ENCODE measurements at regions not wholly inside any gene's neighbourhood (a gene's known extent, or its start where the extent isn't known, plus 50 kb on each side); places are given as distances from the start of the nearest gene placed in this dataset.

DNA sequence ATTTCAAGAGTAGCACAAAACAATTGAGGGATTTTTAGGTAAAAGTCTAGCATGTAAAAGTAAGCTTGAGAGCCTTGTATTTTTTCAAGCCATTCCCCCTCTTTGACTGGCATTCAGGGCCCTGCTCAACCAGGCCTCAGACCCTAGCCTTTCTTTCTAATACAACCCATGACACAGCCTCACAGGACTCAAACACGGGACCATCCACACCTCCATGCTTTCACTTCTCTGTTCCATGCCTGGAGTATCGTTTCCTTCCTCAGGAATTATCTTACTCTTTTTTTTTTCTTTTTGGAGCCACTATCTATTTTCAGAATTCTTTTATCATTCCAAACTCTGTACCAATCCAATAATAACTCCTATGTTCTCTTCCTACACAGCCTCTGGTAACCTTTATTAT lies 560.2 kb upstream of the CLINT1 start:
- H3K4me3 ChIP-seq (ENCODE audit: low read depth, poor library complexity, severe bottlenecking), result no peak overlapping the region
- TF ChIP-seq POLR2A (IDR thresholded peaks at IDR 0.05) (no peak), CTCF (IDR thresholded peaks at IDR 0.05) (no peak)
- DNase-seq (ENCODE audit: low spot score in 2 of 2), result no peak
- WGBS, 2 donors, result 80 to 82% methylated on average over 2 of the region's 2 CpGs
- intact Hi-C loops (cut with DNase I; ENCODE audit: low total_unique reads), result no loop called here

DNA sequence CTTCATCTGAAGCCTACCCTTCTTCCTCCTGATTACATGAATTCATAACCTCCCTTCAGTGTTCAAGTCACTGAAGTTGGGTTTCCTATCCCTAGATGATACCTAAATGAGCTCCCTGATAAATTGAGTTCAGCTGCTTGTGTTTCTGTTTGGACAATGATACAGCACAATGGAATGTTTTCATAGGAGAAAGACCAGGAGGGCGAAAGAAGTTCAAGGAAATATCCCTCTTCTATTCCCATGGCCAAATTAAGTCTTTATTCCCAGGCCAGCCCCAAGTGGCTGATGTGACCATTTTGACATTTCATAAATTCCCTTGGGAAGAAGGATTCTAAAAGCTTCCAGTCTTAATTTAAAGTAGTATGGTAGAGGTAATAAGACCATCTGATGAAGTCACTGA lies 555.8 kb upstream of the CLINT1 start:
- intact Hi-C loops (cut with DNase I; ENCODE audit: low total_unique reads), result no loop called here
- no peak overlapping the region for H3K4me3 ChIP-seq (ENCODE audit: low read depth, poor library complexity, severe bottlenecking)
- no peak for DNase-seq (ENCODE audit: low spot score in 2 of 2)
- TF ChIP-seq POLR2A (IDR thresholded peaks at IDR 0.05) (no peak), CTCF (IDR thresholded peaks at IDR 0.05) (no peak)
- WGBS, 2 donors, result 54 to 69% methylated on average over 1 of the region's 1 CpG

GRCh38 chr5:158414333-158414762 lies 555.4 kb upstream of the CLINT1 start:
- DNase-seq (ENCODE audit: low spot score in 2 of 2), result peak in 1 of 2 donors; percentile 62
- TF ChIP-seq POLR2A (IDR thresholded peaks at IDR 0.05) (no peak), CTCF (IDR thresholded peaks at IDR 0.05) (no peak)
- H3K4me3 ChIP-seq (ENCODE audit: low read depth, poor library complexity, severe bottlenecking), result no peak overlapping the region
- 72 to 80% methylated on average over 3 of the region's 3 CpGs for WGBS, 2 donors
- intact Hi-C loops (cut with DNase I; ENCODE audit: low total_unique reads), result no loop called here

DNA sequence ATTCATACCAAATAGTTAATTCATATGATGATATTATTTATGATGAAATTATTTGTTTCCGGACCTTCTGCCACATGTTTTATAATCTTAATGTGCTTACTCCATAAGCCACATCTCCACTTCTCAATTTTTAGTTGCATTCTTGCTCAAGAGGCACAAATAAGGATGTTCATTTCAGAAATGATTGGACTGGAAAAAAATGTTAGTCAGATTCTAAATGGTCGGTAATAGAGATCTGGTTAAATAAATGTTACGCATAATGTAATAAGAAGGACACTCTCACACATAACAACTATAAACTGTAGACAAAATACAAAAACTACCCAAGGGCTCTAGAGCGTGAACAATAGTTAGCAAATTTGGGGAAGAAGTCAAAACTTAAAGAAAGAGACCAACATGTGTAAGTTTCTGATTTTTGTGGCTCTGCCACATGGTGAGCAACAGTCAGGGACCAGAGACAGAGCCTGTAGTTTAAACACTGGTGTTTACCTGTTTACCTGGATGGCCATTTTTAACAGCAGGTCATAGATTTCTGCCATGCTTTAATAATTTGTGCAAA lies 554.3 kb upstream of the CLINT1 start:
- TF ChIP-seq POLR2A (IDR thresholded peaks at IDR 0.05) (no peak), CTCF (IDR thresholded peaks at IDR 0.05) (no peak)

DNA sequence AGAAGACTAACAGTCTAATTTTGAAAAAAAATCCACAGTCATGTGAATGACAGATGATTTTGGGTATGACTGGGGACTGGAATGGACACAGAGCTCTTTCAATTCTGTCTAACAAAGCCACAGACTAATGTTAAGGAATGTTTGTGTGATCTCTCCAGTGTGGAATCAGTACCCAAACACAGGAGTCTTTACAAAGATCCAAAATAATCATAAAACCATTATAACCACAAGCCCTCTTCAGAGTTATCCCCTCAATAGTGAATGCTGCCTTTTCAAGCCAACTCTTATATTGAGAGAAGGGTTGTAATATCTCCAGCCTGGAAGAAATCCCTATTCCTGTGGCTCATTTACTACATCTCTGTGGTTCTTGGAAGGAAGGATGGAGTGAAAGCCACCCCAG lies 552.0 kb upstream of the CLINT1 start:
- intact Hi-C loops (cut with DNase I; ENCODE audit: low total_unique reads), result no loop called here
- DNase-seq (ENCODE audit: low spot score in 2 of 2), result no peak
- TF ChIP-seq CTCF (IDR thresholded peaks at IDR 0.05) (no peak), POLR2A (IDR thresholded peaks at IDR 0.05) (no peak)
- H3K4me3 ChIP-seq (ENCODE audit: low read depth, poor library complexity, severe bottlenecking), result no peak overlapping the region

More for the DNA sequence above, 554.3 kb upstream of the CLINT1 start:
- intact Hi-C loops (cut with DNase I; ENCODE audit: low total_unique reads), result no loop called here
- WGBS, 2 donors, result 80 to 87% methylated on average over 4 of the region's 4 CpGs
- H3K4me3 ChIP-seq (ENCODE audit: low read depth, poor library complexity, severe bottlenecking), result no peak overlapping the region
- no peak for DNase-seq (ENCODE audit: low spot score in 2 of 2)

DNA sequence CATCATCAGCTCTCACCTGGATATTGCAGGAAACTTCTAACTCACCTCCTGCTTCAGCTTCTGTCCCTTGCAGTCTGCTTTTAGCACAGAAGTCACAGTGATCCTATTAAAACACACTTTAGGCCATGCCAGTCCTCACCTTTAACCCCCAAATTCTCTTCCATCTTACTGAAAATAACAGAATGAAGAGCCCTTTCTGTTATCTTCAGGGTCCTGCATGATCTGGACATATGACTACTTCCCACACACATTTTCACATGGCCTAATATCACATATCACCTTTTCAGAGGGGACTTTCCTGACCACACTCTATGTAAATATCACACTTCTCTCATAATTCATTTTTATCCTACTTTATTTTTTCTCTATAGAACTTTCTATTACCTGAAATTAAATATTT lies 550.6 kb upstream of the CLINT1 start:
- intact Hi-C loops (cut with DNase I; ENCODE audit: low total_unique reads), result no loop called here
- DNase-seq (ENCODE audit: low spot score in 2 of 2), result no peak
- no peak overlapping the region for H3K4me3 ChIP-seq (ENCODE audit: low read depth, poor library complexity, severe bottlenecking)
- TF ChIP-seq CTCF (IDR thresholded peaks at IDR 0.05), result no peak
- no peak for TF ChIP-seq POLR2A (IDR thresholded peaks at IDR 0.05)

Measured in lower leg skin (tissue), 4 donors.